Osteoblast (primary cell): ENCODE measurements at regions not wholly inside any gene's neighbourhood (a gene's known extent, or its start where the extent isn't known, plus 50 kb on each side); places are given as distances from the start of the nearest gene placed in this dataset.

Experiments used
- DNase-seq: peaks from one replicate; pipeline ENCODE4 v3.0.0; 2011; ENCODE audit warnings: low spot score, mixed read lengths; ENCODE audit not compliant: insufficient read length; ENCODE audit errors: missing footprints
- H2AFZ ChIP-seq: 2 replicates; pipeline ENCODE4 v1.6.0; 2011; ENCODE audit warnings: mild to moderate bottlenecking, low read length
- H3K27ac ChIP-seq: 2 replicates; pipeline ENCODE4 v1.5.1; 2011; ENCODE audit warnings: mild to moderate bottlenecking, low read depth, low read length, moderate library complexity
- H3K27me3 ChIP-seq: 2 replicates; pipeline ENCODE4 v1.6.0; 2012; ENCODE audit warnings: mild to moderate bottlenecking, control low read depth, inconsistent platforms, low read length, moderate library complexity; ENCODE audit not compliant: insufficient read depth
- H3K36me3 ChIP-seq: 2 replicates; pipeline ENCODE4 v1.5.1; 2011; ENCODE audit warnings: mild to moderate bottlenecking, low read length, control low read depth, moderate library complexity; ENCODE audit not compliant: insufficient read depth
- H3K4me1 ChIP-seq: 2 replicates; pipeline ENCODE4 v1.5.1; 2011; ENCODE audit warnings: mild to moderate bottlenecking, low read length, control low read depth, moderate library complexity; ENCODE audit not compliant: insufficient read depth
- H3K4me2 ChIP-seq: 2 replicates; pipeline ENCODE4 v1.6.0; 2011; ENCODE audit warnings: mild to moderate bottlenecking, low read length; ENCODE audit not compliant: insufficient read depth
- H3K4me3 ChIP-seq: fragments of 200-600 bp; sonication (generic); 3 replicates; pipeline ENCODE4 v1.5.1; 2012; ENCODE audit warnings: mild to moderate bottlenecking, low read length, inconsistent platforms; ENCODE audit not compliant: insufficient read depth
- H3K79me2 ChIP-seq: 2 replicates; pipeline ENCODE4 v1.6.0; 2012; ENCODE audit warnings: mild to moderate bottlenecking, low read length, control low read depth, inconsistent platforms; ENCODE audit not compliant: insufficient read depth
- H3K9me3 ChIP-seq: 2 replicates; pipeline ENCODE4 v1.5.1; 2011; ENCODE audit warnings: low read depth, low read length, control low read depth
- H4K20me1 ChIP-seq: 2 replicates; pipeline ENCODE4 v1.6.0; 2012; ENCODE audit warnings: mild to moderate bottlenecking, low read length, control low read depth; ENCODE audit not compliant: insufficient read depth
- TF ChIP-seq, protein P1 (sequence below): IDR thresholded peaks from 2 replicates; pipeline ENCODE4 v1.5.1; 2011; ENCODE audit warnings: mild to moderate bottlenecking, low read depth, low read length, moderate library complexity; ENCODE audit errors: extremely low read depth

DNA sequence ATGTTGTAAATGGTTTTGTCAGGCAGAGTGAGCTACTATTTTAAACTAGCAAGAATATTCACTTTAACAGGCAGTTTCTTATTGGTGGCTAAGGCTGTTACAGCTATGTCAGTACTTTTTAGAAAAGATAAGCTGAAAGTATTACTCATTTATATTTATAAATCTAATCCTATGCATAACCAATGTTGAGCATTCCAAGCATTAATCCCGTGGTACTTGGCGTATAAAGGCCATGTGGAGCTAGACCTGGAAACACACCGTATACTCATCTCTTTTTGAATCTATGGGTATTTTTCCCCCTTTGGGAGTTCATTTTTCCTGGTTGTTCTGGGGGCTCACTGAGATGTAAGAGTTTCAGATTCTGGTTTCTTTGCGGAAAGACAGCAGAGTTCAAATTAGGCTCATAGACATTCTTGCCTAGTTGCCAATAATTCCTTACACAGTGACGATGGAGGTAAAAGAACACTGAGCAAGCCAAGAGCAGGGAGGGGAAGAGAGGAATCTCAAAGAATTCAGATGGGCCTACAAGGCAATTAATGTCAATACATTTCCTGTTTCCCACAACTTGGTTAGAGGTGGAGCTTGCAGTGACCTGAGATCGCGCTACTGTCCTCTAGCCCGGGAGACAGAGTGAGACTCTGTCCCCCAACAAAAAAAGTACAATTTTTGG lies 211.5 kb downstream of the SOX4 start:
- no peak for DNase-seq
- Histone ChIP-seq H3K4me3 (no peak overlapping the region), H4K20me1 (no peaks in the 10 kb centered on the region), H3K79me2 (no peaks in the 10 kb centered on the region), H3K9me3 (no peaks in the 10 kb centered on the region), H3K27me3 (no peaks in the 10 kb centered on the region), H3K36me3 (no peaks in the 10 kb centered on the region), H3K27ac (no peak overlapping the region), H3K4me1 (peaks cover 19% of the 10 kb centered on the region), H3K4me2 (no peak overlapping the region), H2AFZ (no peak overlapping the region)
- TF ChIP-seq, protein P1, sequence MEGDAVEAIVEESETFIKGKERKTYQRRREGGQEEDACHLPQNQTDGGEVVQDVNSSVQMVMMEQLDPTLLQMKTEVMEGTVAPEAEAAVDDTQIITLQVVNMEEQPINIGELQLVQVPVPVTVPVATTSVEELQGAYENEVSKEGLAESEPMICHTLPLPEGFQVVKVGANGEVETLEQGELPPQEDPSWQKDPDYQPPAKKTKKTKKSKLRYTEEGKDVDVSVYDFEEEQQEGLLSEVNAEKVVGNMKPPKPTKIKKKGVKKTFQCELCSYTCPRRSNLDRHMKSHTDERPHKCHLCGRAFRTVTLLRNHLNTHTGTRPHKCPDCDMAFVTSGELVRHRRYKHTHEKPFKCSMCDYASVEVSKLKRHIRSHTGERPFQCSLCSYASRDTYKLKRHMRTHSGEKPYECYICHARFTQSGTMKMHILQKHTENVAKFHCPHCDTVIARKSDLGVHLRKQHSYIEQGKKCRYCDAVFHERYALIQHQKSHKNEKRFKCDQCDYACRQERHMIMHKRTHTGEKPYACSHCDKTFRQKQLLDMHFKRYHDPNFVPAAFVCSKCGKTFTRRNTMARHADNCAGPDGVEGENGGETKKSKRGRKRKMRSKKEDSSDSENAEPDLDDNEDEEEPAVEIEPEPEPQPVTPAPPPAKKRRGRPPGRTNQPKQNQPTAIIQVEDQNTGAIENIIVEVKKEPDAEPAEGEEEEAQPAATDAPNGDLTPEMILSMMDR = no peak

DNA sequence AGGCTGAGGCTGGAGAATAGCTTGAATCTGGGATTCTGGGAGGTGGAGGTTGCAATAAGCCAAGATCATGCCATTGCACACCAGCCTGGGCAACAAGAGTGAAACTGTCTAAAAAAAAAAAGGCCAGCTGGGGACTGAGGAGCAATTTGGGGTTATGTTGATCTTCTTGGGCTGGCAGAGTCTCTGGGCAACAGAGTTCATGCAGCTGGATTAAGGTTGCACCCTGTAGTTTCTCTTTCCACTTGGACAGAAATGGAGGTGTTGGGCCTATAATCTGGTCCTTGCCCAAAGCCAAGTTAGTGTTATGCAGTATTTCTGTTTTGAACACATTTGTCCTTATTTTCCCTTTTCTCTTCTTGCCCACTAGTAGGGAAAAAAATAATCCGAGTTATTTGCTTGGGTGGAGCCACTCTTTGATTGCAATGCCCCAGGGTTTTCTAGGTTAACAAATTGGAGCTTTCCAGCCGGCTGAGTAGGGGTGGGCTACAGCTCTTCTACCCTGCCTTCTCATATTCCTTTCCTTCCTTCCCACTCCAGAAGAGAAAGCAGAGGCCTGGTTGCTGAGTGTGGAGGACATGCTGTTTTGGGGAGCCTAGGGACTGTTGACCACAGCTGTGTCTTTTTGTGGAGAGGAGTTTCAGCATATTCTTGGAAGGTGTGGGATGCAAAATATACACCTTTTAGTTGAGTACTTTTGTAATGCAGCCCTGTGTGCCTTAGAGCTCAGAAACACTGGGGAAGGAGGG lies 213.9 kb downstream of the SOX4 start:
- Histone ChIP-seq H2AFZ (no peak overlapping the region), H3K9me3 (no peaks in the 10 kb centered on the region), H3K27ac (no peak overlapping the region), H3K36me3 (no peaks in the 10 kb centered on the region), H4K20me1 (no peaks in the 10 kb centered on the region), H3K79me2 (no peaks in the 10 kb centered on the region), H3K4me1 (peaks cover 19% of the 10 kb centered on the region), H3K4me3 (no peak overlapping the region), H3K27me3 (no peaks in the 10 kb centered on the region), H3K4me2 (peak overlapping the region; percentile 76)
- DNase-seq = no peak
- TF ChIP-seq, protein P1 = no peak

DNA sequence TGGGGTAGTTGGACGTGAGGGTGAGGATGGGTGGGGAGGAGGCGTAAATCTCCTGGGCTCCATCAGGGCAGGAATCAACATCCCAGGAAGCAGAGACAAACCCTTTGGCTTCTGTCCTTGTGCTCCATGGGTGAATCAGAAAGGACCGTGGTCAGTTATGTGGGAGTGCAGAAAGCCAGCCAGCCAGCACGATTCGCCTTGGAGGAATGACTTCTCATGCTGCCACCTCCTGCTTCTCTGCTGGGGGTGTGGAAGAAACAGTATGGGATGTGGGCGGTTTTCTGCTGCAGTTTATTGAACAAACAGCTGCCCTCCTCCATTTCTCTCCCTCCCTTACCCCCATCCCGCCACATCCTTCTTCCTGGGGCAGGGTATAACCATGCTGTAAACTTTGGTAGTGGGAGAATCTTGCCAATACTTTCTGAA lies 214.5 kb downstream of the SOX4 start:
- TF ChIP-seq, protein P1 = no peak
- Histone ChIP-seq H3K79me2 (no peaks in the 10 kb centered on the region), H3K4me3 (peak overlapping the region; percentile 36), H3K36me3 (no peaks in the 10 kb centered on the region), H3K27ac (peak overlapping the region; percentile 11), H2AFZ (peak overlapping the region; percentile 50), H3K4me2 (peak overlapping the region; percentile 76), H3K9me3 (no peaks in the 10 kb centered on the region), H3K4me1 (peaks cover 19% of the 10 kb centered on the region), H4K20me1 (no peaks in the 10 kb centered on the region), H3K27me3 (no peaks in the 10 kb centered on the region)
- DNase-seq = peak; percentile 80

DNA sequence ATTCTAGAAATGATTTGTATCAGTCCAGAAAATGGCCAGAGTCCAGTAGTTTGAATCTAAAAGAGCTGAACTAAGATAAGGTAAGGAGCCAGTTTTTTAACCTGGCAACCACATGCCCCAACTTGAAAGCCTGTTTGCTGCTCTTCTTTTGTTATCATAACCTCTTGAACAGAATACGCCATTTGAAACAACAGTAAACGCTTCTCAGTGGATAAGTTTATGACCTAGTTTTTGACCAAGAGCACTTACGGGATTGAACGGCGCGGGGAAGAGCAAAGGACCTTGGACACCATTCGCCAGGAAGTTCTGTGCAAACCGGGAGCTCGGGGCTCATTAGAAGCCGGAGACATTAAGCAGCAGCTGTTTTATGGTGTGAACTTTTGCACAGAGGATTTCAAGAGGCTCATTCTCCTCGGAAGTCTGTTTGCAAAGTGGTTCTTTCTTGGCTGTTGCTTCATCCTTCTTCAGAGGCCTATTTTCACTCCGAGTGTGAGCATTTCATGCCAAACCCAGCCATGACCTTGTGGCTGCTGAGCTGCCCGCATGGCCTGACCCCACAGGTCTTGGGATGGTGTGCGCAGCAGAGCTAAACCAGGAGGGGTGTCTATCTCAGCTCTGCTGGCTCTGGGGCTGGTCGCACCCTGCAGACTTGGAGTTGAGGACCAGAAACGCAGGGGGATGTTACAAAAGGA lies 215.1 kb downstream of the SOX4 start:
- no peaks in the 10 kb centered on the region for H3K36me3 ChIP-seq
- no peaks in the 10 kb centered on the region for H4K20me1 ChIP-seq
- H3K9me3 ChIP-seq = no peaks in the 10 kb centered on the region
- H3K4me3 ChIP-seq = peak overlapping the region; percentile 36
- peak overlapping the region; percentile 11 for H3K27ac ChIP-seq
- H3K79me2 ChIP-seq = no peaks in the 10 kb centered on the region
- no peak for DNase-seq
- H3K4me1 ChIP-seq = peaks cover 19% of the 10 kb centered on the region
- H3K27me3 ChIP-seq = no peaks in the 10 kb centered on the region
- H3K4me2 ChIP-seq = peak overlapping the region; percentile 76
- TF ChIP-seq, protein P1 = no peak
- H2AFZ ChIP-seq = peak overlapping the region; percentile 95
